GM12891 (cell line): ENCODE measurements at regions not wholly inside any gene's neighbourhood (a gene's known extent, or its start where the extent isn't known, plus 50 kb on each side); places are given as distances from the start of the nearest gene placed in this dataset.
A peak's percentile ranks its signal among the peaks of the same experiment; 100 is the strongest.

Source experiments
- DNase-seq: peaks from one replicate; pipeline ENCODE4 v3.0.0; 2011; ENCODE audit warnings: low spot score; ENCODE audit not compliant: insufficient read length
- FAIRE-seq: peaks from 2 replicates; lab custom pipeline; 2011; peaks lifted over from hg19 to GRCh38; lab: Jason Lieb, UNC
- PAX5 ChIP-seq: IDR thresholded peaks from 2 replicates; pipeline ENCODE4 v1.6.1; 2011; ENCODE audit warnings: low read length, moderate library complexity, mild to moderate bottlenecking; ENCODE audit not compliant: insufficient read depth, severe bottlenecking
- POLR2A ChIP-seq: IDR thresholded peaks from 2 replicates; pipeline ENCODE4 v1.6.1; 2011; ENCODE audit warnings: low read depth, low read length, control low read depth
- POLR2AphosphoS5 ChIP-seq: IDR thresholded peaks from 2 replicates; pipeline ENCODE4 v1.6.1; 2011; ENCODE audit warnings: low read depth, low read length, control low read depth
- POU2F2 ChIP-seq: IDR thresholded peaks from 2 replicates; pipeline ENCODE4 v1.6.1; 2011; ENCODE audit warnings: low read depth, mild to moderate bottlenecking, control low read depth, low read length, moderate library complexity
- SPI1 ChIP-seq: IDR thresholded peaks from 2 replicates; pipeline ENCODE4 v1.6.1; 2011; ENCODE audit warnings: low read depth, low read length, control low read depth
- TAF1 ChIP-seq: IDR thresholded peaks from 2 replicates; pipeline ENCODE4 v1.6.1; 2011; ENCODE audit warnings: low read depth, low read length, control low read depth

- FAIRE-seq (no peak), DNase-seq (no peak)
- TF ChIP-seq POLR2AphosphoS5 (no peak), POU2F2 (no peak)
Measured at GRCh38 chrX:109826954-109827708, 94.1 kb upstream of the ACSL4 start.

GRCh38 chrX:109827772-109828171 lies 94.7 kb upstream of the ACSL4 start:
- DNase-seq: no peak
- FAIRE-seq: no peak
- TF ChIP-seq SPI1 (no peak), POLR2AphosphoS5 (no peak), TAF1 (no peak), POU2F2 (no peak), POLR2A (no peak), PAX5 (no peak)

- DNase-seq: no peak
- TF ChIP-seq SPI1: no peak
- TF ChIP-seq POLR2AphosphoS5: no peak
- no peak for TF ChIP-seq PAX5
- no peak for TF ChIP-seq POU2F2
- TF ChIP-seq POLR2A: no peak
- no peak for TF ChIP-seq TAF1
- no peak for FAIRE-seq
Measured at GRCh38 chrX:109830157-109830703, 97.2 kb upstream of the ACSL4 start.

- TF ChIP-seq POLR2AphosphoS5 (no peak), POU2F2 (no peak), SPI1 (no peak), POLR2A (no peak), TAF1 (no peak), PAX5 (no peak)
- FAIRE-seq (no peak), DNase-seq (no peak)
Measured at GRCh38 chrX:109830704-109831206, 97.7 kb upstream of the ACSL4 start.

GRCh38 chrX:109831326-109831985 lies 98.4 kb upstream of the ACSL4 start:
- FAIRE-seq: no peak

GRCh38 chrX:109839694-109840567 lies 106.9 kb upstream of the ACSL4 start:
- TF ChIP-seq PAX5: no peak
- DNase-seq (no peak), FAIRE-seq (no peak)

More at GRCh38 chrX:109831326-109831985, 98.4 kb upstream of the ACSL4 start:
- DNase-seq: no peak
- TF ChIP-seq POLR2A (no peak), POU2F2 (no peak), SPI1 (no peak), TAF1 (no peak), POLR2AphosphoS5 (no peak), PAX5 (no peak)

- FAIRE-seq: peak; percentile 76
- no peak for TF ChIP-seq PAX5
- TF ChIP-seq SPI1: no peak
- TF ChIP-seq POLR2A: no peak
- TF ChIP-seq POU2F2: no peak
- TF ChIP-seq TAF1: no peak
- TF ChIP-seq POLR2AphosphoS5: no peak
- DNase-seq: no peak
Measured at GRCh38 chrX:109840585-109840984, 107.5 kb upstream of the ACSL4 start.

GRCh38 chrX:109841257-109841656 lies 108.2 kb upstream of the ACSL4 start:
- TF ChIP-seq POLR2AphosphoS5 (no peak), POLR2A (no peak), POU2F2 (no peak), PAX5 (no peak), TAF1 (no peak), SPI1 (no peak)

More at GRCh38 chrX:109841257-109841656, 108.2 kb upstream of the ACSL4 start:
- DNase-seq (no peak), FAIRE-seq (peak; percentile 9)
